Osteocyte (in vitro differentiated cells): ENCODE measurements at regions not wholly inside any gene's neighbourhood (a gene's known extent, or its start where the extent isn't known, plus 50 kb on each side); places are given as distances from the start of the nearest gene placed in this dataset.

Experiments
- DNase-seq: peaks from one replicate; pipeline ENCODE4 v3.0.0; 2021; ENCODE audit warnings: mixed read lengths; ENCODE audit not compliant: unreplicated experiment; ENCODE audit errors: extremely low spot score
- H3K27ac Mint-ChIP-seq: one replicate; pipeline ENCODE4 v1.8.0; 2021; ENCODE audit warnings: mild to moderate bottlenecking, mixed read lengths; ENCODE audit not compliant: unreplicated experiment
- H3K27me3 Mint-ChIP-seq: one replicate; pipeline ENCODE4 v1.8.0; 2021; ENCODE audit warnings: mixed read lengths; ENCODE audit not compliant: unreplicated experiment
- H3K36me3 Mint-ChIP-seq: one replicate; pipeline ENCODE4 v1.8.0; 2021; ENCODE audit warnings: mixed read lengths; ENCODE audit not compliant: unreplicated experiment
- H3K4me1 Mint-ChIP-seq: one replicate; pipeline ENCODE4 v1.8.0; 2021; ENCODE audit warnings: mixed read lengths; ENCODE audit not compliant: unreplicated experiment
- H3K4me3 Mint-ChIP-seq: one replicate; pipeline ENCODE4 v1.8.0; 2021; ENCODE audit warnings: mild to moderate bottlenecking, moderate library complexity, mixed read lengths; ENCODE audit not compliant: unreplicated experiment
- H3K9me3 Mint-ChIP-seq: one replicate; pipeline ENCODE4 v1.8.0; 2021; ENCODE audit warnings: mixed read lengths; ENCODE audit not compliant: unreplicated experiment
- CTCF ChIP-seq: fragments of 200-600 bp; sonication (generic); IDR thresholded peaks from 2 replicates; pipeline ENCODE4 v1.5.0; 2021; ENCODE audit warnings: antibody characterized with exemption, mild to moderate bottlenecking, moderate library complexity

GRCh38 chr2:220393711-220394110 is 766.3 kb downstream of the SLC4A3 start:
- no peaks in the 10 kb centered on the region for H3K27me3 Mint-ChIP-seq

GRCh38 chr2:220394433-220394832 is 767.0 kb downstream of the SLC4A3 start:
- Mint-ChIP-seq H3K4me3 (no peak overlapping the region), H3K36me3 (no peaks in the 10 kb centered on the region), H3K4me1 (no peaks in the 10 kb centered on the region), H3K27ac (no peak overlapping the region), H3K9me3 (no peaks in the 10 kb centered on the region), H3K27me3 (no peaks in the 10 kb centered on the region)
- no peak for TF ChIP-seq CTCF
- DNase-seq: peak; percentile 74

More at GRCh38 chr2:220393711-220394110, 766.3 kb downstream of the SLC4A3 start:
- no peak overlapping the region for H3K4me3 Mint-ChIP-seq
- no peak for DNase-seq
- no peaks in the 10 kb centered on the region for H3K36me3 Mint-ChIP-seq
- H3K4me1 Mint-ChIP-seq: no peaks in the 10 kb centered on the region
- TF ChIP-seq CTCF: no peak
- no peak overlapping the region for H3K27ac Mint-ChIP-seq
- H3K9me3 Mint-ChIP-seq: no peaks in the 10 kb centered on the region

GRCh38 chr2:220396287-220396686 is 768.9 kb downstream of the SLC4A3 start:
- H3K36me3 Mint-ChIP-seq: no peaks in the 10 kb centered on the region
- DNase-seq: no peak

GRCh38 chr2:220410296-220410695 is 782.9 kb downstream of the SLC4A3 start:
- no peak overlapping the region for H3K27ac Mint-ChIP-seq
- peaks cover 42% of the 10 kb centered on the region for H3K9me3 Mint-ChIP-seq
- H3K4me1 Mint-ChIP-seq: no peaks in the 10 kb centered on the region
- H3K27me3 Mint-ChIP-seq: peaks cover 2% of the 10 kb centered on the region
- H3K4me3 Mint-ChIP-seq: no peak overlapping the region
- DNase-seq: no peak
- TF ChIP-seq CTCF: no peak
- peaks cover 7% of the 10 kb centered on the region for H3K36me3 Mint-ChIP-seq

More at GRCh38 chr2:220396287-220396686, 768.9 kb downstream of the SLC4A3 start:
- no peak for TF ChIP-seq CTCF
- peaks cover 4% of the 10 kb centered on the region for H3K9me3 Mint-ChIP-seq
- no peak overlapping the region for H3K27ac Mint-ChIP-seq
- H3K4me1 Mint-ChIP-seq: no peaks in the 10 kb centered on the region
- H3K27me3 Mint-ChIP-seq: no peaks in the 10 kb centered on the region
- H3K4me3 Mint-ChIP-seq: no peak overlapping the region

GRCh38 chr2:220417503-220417902 is 790.1 kb downstream of the SLC4A3 start:
- no peak overlapping the region for H3K4me3 Mint-ChIP-seq
- no peaks in the 10 kb centered on the region for H3K36me3 Mint-ChIP-seq
- peaks cover 13% of the 10 kb centered on the region for H3K9me3 Mint-ChIP-seq
- no peak for TF ChIP-seq CTCF
- no peak for DNase-seq
- H3K27me3 Mint-ChIP-seq: peaks cover 6% of the 10 kb centered on the region
- H3K27ac Mint-ChIP-seq: no peak overlapping the region
- peaks cover 14% of the 10 kb centered on the region for H3K4me1 Mint-ChIP-seq
